Neural cell (in vitro differentiated cells): ENCODE measurements at regions not wholly inside any gene's neighbourhood (a gene's known extent, or its start where the extent isn't known, plus 50 kb on each side); places are given as distances from the start of the nearest gene placed in this dataset.

Experiments used
- EZH2 ChIP-seq: fragments of 200-600, 300-800 bp; shearing (Covaris generic), sonication (generic); IDR thresholded peaks from 2 replicates; pipeline ENCODE4 v1.6.1; 2014; ENCODE audit warnings: antibody characterized with exemption, low read length, borderline replicate concordance, mild to moderate bottlenecking; ENCODE audit not compliant: insufficient read depth, poor library complexity, severe bottlenecking
- TAF1 ChIP-seq: IDR thresholded peaks from 2 replicates; pipeline ENCODE4 v1.6.1; 2012; ENCODE audit warnings: low read depth
- TF ChIP-seq, protein P1 (sequence below): fragments of 450-650 bp; IDR thresholded peaks from 2 replicates; pipeline ENCODE4 v1.5.1; 2014; ENCODE audit warnings: antibody characterized with exemption, mild to moderate bottlenecking, moderate library complexity; ENCODE audit not compliant: poor library complexity, severe bottlenecking
- TF ChIP-seq, protein P2 (sequence below): IDR thresholded peaks from 2 replicates; pipeline ENCODE4 v1.6.1; 2012; ENCODE audit warnings: borderline replicate concordance

DNA sequence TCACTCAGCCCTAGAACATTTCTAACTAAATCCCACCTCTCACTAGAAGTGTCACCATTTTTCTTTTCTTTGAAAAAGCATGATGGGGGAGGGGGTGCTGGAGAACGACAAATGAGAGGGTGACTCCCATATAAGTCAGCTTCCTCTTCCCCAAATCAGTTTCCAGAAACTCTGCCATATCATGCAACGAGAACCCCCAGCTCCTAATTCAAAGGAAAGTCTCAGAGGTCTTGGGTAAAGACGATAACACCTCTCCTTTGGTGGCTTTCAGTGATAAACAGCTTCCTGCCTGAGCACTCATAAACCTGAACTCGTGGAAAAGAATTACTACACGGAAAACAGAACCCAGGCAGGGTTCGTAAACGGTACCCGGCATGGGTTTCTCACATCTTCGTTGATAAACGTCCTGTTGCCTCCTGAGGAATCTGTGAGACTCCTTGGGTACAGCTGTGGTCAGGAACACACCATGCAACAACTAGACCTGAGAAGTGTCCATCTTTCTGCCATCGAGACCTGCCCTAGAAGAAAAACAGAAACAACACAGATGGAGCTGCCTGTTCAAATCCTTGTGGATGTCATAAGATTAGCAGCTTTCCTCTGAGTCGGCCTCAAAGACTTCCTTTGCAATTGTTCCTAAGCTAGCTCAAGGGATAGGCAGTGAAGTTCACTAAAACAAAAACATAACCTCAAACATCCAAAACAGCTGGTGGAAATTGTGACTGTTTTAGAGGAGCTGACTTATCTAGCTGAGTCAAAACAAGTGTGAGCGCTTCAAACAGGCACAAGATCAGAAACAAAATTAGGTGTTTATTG lies 185.8 kb upstream of the PRDM1 start:
- TF ChIP-seq TAF1 (no peak), EZH2 (no peak)
- TF ChIP-seq, protein P1, sequence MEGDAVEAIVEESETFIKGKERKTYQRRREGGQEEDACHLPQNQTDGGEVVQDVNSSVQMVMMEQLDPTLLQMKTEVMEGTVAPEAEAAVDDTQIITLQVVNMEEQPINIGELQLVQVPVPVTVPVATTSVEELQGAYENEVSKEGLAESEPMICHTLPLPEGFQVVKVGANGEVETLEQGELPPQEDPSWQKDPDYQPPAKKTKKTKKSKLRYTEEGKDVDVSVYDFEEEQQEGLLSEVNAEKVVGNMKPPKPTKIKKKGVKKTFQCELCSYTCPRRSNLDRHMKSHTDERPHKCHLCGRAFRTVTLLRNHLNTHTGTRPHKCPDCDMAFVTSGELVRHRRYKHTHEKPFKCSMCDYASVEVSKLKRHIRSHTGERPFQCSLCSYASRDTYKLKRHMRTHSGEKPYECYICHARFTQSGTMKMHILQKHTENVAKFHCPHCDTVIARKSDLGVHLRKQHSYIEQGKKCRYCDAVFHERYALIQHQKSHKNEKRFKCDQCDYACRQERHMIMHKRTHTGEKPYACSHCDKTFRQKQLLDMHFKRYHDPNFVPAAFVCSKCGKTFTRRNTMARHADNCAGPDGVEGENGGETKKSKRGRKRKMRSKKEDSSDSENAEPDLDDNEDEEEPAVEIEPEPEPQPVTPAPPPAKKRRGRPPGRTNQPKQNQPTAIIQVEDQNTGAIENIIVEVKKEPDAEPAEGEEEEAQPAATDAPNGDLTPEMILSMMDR: no peak
- TF ChIP-seq, protein P2, sequence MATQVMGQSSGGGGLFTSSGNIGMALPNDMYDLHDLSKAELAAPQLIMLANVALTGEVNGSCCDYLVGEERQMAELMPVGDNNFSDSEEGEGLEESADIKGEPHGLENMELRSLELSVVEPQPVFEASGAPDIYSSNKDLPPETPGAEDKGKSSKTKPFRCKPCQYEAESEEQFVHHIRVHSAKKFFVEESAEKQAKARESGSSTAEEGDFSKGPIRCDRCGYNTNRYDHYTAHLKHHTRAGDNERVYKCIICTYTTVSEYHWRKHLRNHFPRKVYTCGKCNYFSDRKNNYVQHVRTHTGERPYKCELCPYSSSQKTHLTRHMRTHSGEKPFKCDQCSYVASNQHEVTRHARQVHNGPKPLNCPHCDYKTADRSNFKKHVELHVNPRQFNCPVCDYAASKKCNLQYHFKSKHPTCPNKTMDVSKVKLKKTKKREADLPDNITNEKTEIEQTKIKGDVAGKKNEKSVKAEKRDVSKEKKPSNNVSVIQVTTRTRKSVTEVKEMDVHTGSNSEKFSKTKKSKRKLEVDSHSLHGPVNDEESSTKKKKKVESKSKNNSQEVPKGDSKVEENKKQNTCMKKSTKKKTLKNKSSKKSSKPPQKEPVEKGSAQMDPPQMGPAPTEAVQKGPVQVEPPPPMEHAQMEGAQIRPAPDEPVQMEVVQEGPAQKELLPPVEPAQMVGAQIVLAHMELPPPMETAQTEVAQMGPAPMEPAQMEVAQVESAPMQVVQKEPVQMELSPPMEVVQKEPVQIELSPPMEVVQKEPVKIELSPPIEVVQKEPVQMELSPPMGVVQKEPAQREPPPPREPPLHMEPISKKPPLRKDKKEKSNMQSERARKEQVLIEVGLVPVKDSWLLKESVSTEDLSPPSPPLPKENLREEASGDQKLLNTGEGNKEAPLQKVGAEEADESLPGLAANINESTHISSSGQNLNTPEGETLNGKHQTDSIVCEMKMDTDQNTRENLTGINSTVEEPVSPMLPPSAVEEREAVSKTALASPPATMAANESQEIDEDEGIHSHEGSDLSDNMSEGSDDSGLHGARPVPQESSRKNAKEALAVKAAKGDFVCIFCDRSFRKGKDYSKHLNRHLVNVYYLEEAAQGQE: no peak
